ENCODE measurements at regions not wholly inside any gene's neighbourhood (a gene's known extent, or its start where the extent isn't known, plus 50 kb on each side); places are given as distances from the start of the nearest gene placed in this dataset.
A peak's percentile ranks its signal among the peaks of the same experiment; 100 is the strongest.

DNA sequence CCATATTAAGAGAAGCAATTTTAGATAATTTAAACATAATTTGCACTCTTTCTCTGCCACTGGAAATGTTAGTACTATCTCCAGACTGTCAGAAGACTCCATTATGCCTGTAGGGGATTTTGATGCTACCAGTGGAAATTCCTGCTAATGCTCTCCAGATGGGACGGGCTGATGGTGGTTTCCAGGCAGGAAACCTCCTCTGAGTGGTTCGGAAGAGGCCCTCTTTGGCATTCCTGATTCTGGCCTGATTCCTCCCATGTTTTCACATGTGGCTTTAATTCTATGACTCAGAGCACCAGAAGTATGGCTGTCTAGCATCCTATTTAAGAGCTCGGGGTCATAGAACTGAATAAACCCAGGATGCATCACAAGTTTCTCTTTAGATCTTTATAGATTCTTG is 70.9 kb upstream of the ST6GAL2 start:
- Histone ChIP-seq H3K27me3 (ENCODE audit: low read length) (no peaks in the 10 kb centered on the region), H3K9ac (ENCODE audit: low read length) (no peak overlapping the region), H3K4me1 (ENCODE audit: low read length) (peaks cover 23% of the 10 kb centered on the region), H2AFZ (ENCODE audit: low read length) (no peak overlapping the region), H3K4me2 (ENCODE audit: low read depth, low read length, poor library complexity, severe bottlenecking) (no peak overlapping the region), H3K27ac (ENCODE audit: low read length) (no peak overlapping the region), H3K79me2 (ENCODE audit: low read length) (no peaks in the 10 kb centered on the region), H3K36me3 (ENCODE audit: insufficient read depth, low read length) (no peaks in the 10 kb centered on the region), H3K4me3 (ENCODE audit: low read length) (no peak overlapping the region), H4K20me1 (ENCODE audit: insufficient read depth, low read depth, low read length) (no peaks in the 10 kb centered on the region; the same call in 1 of the 2 replicates), H3K9me2 (replicated peaks; ENCODE audit: insufficient read depth, low read length) (no peaks in the 10 kb centered on the region), H3K9me3 (ENCODE audit: low read length) (no peaks in the 10 kb centered on the region)
- DNase-seq: no peak

DNA sequence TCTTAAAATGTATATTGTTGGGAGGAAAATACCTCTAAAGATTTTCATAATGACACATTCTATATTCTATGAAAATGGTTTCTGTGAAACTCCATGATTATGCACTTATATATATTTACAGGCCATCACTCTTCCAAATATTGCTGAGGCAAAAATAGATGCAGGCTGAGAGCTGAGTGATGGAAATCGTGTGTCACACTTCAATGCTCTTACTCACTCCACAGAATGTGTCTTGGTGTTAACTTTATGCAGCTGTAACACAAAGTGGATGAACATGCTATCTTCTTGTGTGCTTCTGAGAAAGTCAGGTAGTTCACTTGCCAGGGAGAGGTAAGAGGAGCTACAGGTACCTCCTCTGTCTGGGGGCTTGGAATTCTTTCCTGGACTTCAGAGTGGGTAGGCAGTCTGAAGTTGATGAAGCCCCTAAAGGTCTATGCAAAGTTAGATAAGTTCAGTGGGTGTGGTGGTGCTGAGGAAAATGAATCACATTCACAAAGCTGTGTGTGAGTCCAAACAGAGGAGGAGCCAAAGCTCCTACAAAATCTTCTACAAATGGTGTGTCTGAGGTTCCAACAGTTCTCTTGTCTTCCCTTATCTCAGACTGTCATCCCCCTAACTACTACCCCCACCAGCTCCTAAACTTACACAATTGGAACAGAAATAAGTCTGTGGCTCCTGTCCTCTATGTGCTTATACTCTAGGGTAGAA is 74.2 kb upstream of the ST6GAL2 start:
- no peak overlapping the region for H3K4me2 ChIP-seq (ENCODE audit: low read depth, low read length, poor library complexity, severe bottlenecking)
- H2AFZ ChIP-seq (ENCODE audit: low read length): no peak overlapping the region
- no peaks in the 10 kb centered on the region for H3K79me2 ChIP-seq (ENCODE audit: low read length)
- H3K27me3 ChIP-seq (ENCODE audit: low read length): peaks cover 3% of the 10 kb centered on the region; the same call in 1 of the 2 replicates
- no peak for DNase-seq
- no peak overlapping the region for H3K4me3 ChIP-seq (ENCODE audit: low read length)
- H3K9ac ChIP-seq (ENCODE audit: low read length): no peak overlapping the region
- H3K9me2 ChIP-seq (replicated peaks; ENCODE audit: insufficient read depth, low read length): no peaks in the 10 kb centered on the region
- peaks cover 16% of the 10 kb centered on the region for H3K4me1 ChIP-seq (ENCODE audit: low read length)
- no peaks in the 10 kb centered on the region for H3K9me3 ChIP-seq (ENCODE audit: low read length)
- no peaks in the 10 kb centered on the region for H3K36me3 ChIP-seq (ENCODE audit: insufficient read depth, low read length)
- H4K20me1 ChIP-seq (ENCODE audit: insufficient read depth, low read depth, low read length): no peaks in the 10 kb centered on the region; the same call in 1 of the 2 replicates
- no peak overlapping the region for H3K27ac ChIP-seq (ENCODE audit: low read length)

DNA sequence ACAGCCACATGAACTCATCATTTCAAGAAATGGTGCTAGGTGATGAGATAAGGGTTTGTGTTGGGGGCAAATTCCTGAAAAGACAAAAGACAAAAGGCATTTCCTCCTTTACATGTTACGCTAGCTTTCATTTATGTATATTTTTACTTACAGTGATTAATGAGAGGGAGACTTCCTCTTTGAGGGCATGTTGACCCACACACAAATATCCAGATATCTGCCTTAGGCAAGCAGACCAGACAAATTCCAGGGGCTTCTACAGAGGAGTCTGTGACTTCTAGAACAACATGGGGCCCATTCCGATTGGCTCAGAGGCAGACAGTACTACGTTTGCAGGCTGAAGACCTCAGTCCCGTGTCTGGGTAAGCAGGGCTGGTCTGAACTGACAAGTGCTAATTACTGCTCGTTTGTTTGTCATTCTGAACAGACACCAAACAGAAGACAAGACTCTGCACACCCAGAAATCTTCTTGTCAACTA is 74.8 kb upstream of the ST6GAL2 start:
- Histone ChIP-seq H3K4me3 (ENCODE audit: low read length) (no peak overlapping the region), H3K9me3 (ENCODE audit: low read length) (no peaks in the 10 kb centered on the region), H3K27me3 (ENCODE audit: low read length) (peaks cover 3% of the 10 kb centered on the region; the same call in 1 of the 2 replicates), H3K9me2 (replicated peaks; ENCODE audit: insufficient read depth, low read length) (no peaks in the 10 kb centered on the region), H2AFZ (ENCODE audit: low read length) (no peak overlapping the region), H3K9ac (ENCODE audit: low read length) (no peak overlapping the region), H4K20me1 (ENCODE audit: insufficient read depth, low read depth, low read length) (no peaks in the 10 kb centered on the region; the same call in 1 of the 2 replicates), H3K36me3 (ENCODE audit: insufficient read depth, low read length) (no peaks in the 10 kb centered on the region), H3K27ac (ENCODE audit: low read length) (no peak overlapping the region), H3K4me2 (ENCODE audit: low read depth, low read length, poor library complexity, severe bottlenecking) (no peak overlapping the region), H3K4me1 (ENCODE audit: low read length) (peaks cover 16% of the 10 kb centered on the region), H3K79me2 (ENCODE audit: low read length) (no peaks in the 10 kb centered on the region)
- DNase-seq: peak; percentile 60

DNA sequence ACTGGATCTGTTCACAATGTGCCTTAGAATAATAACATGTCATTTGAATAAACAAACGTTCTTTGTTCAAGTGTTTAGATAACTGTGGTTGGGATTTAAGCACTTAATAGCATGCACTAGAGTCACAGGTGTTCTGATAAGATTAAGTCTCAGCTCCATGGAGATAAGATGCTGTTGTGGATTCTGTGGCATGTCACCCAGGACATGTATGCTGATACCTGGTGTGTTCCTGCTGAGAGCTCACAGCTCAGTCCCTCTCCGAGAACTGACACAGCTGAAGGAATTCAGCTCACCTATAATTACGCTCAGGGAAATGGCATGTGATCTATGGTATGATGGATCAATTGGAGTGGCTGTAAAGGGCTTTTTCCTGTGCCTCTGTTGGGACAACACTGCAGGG is 75.4 kb upstream of the ST6GAL2 start:
- Histone ChIP-seq H3K4me1 (ENCODE audit: low read length) (peaks cover 16% of the 10 kb centered on the region), H3K4me3 (ENCODE audit: low read length) (no peak overlapping the region)

DNA sequence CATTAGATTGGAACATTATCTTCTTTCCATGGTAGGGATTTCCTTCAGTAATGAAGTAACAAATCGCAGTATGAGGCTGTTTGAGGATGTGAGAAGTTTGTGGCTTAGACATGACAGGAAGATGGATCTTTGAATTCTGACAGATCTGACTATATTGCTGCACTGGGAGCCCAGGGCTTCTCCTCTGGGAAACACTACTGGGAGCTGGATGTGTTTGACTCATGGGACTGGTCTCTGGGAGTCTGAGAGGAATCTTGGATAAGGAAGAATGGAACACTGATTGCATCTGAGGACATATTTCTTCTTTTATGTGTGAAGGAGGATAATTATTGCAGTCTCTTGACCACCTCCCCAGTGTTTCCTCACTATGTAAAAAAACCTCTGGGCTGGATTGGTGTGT is 77.2 kb upstream of the ST6GAL2 start:
- no peak overlapping the region for H2AFZ ChIP-seq (ENCODE audit: low read length)
- no peaks in the 10 kb centered on the region for H3K9me3 ChIP-seq (ENCODE audit: low read length)
- no peaks in the 10 kb centered on the region; the same call in 1 of the 2 replicates for H4K20me1 ChIP-seq (ENCODE audit: insufficient read depth, low read depth, low read length)
- peaks cover 3% of the 10 kb centered on the region; the same call in 1 of the 2 replicates for H3K27me3 ChIP-seq (ENCODE audit: low read length)
- H3K79me2 ChIP-seq (ENCODE audit: low read length): no peaks in the 10 kb centered on the region
- no peak overlapping the region for H3K4me3 ChIP-seq (ENCODE audit: low read length)
- no peak overlapping the region for H3K9ac ChIP-seq (ENCODE audit: low read length)
- no peak overlapping the region for H3K27ac ChIP-seq (ENCODE audit: low read length)
- DNase-seq: no peak
- H3K4me1 ChIP-seq (ENCODE audit: low read length): peaks cover 16% of the 10 kb centered on the region
- no peak overlapping the region for H3K4me2 ChIP-seq (ENCODE audit: low read depth, low read length, poor library complexity, severe bottlenecking)
- H3K36me3 ChIP-seq (ENCODE audit: insufficient read depth, low read length): no peaks in the 10 kb centered on the region
- H3K9me2 ChIP-seq (replicated peaks; ENCODE audit: insufficient read depth, low read length): no peaks in the 10 kb centered on the region

More for the DNA sequence above, 75.4 kb upstream of the ST6GAL2 start:
- H3K9ac ChIP-seq (ENCODE audit: low read length): no peak overlapping the region
- no peaks in the 10 kb centered on the region for H3K36me3 ChIP-seq (ENCODE audit: insufficient read depth, low read length)
- H3K79me2 ChIP-seq (ENCODE audit: low read length): no peaks in the 10 kb centered on the region
- no peaks in the 10 kb centered on the region for H3K9me3 ChIP-seq (ENCODE audit: low read length)
- no peak overlapping the region for H3K4me2 ChIP-seq (ENCODE audit: low read depth, low read length, poor library complexity, severe bottlenecking)
- H3K9me2 ChIP-seq (replicated peaks; ENCODE audit: insufficient read depth, low read length): no peaks in the 10 kb centered on the region
- DNase-seq: no peak
- H4K20me1 ChIP-seq (ENCODE audit: insufficient read depth, low read depth, low read length): no peaks in the 10 kb centered on the region; the same call in 1 of the 2 replicates
- H3K27ac ChIP-seq (ENCODE audit: low read length): no peak overlapping the region
- H3K27me3 ChIP-seq (ENCODE audit: low read length): peaks cover 3% of the 10 kb centered on the region; the same call in 1 of the 2 replicates
- no peak overlapping the region for H2AFZ ChIP-seq (ENCODE audit: low read length)

DNA sequence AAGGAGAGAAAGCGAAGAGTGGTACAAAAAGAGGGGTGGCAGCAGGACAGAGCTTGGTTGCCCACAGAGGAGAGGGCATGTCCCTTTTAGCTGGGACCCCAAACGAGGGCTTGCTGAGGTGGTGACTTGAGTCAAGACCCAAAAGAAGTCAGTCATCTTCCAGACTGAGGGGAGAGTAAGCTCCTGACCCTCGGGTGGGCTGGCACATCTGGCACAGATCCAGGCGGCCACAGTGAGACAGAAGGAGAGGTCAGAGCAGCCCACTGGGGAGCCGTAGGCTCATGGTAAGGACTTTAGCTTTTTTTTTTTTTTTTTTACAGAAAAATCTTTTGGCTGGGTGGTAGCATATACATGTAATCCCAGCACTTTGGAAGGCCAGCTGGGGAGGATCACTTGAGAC is 77.9 kb upstream of the ST6GAL2 start:
- DNase-seq: no peak
- Histone ChIP-seq H3K4me3 (ENCODE audit: low read length) (no peak overlapping the region), H3K9me2 (replicated peaks; ENCODE audit: insufficient read depth, low read length) (no peaks in the 10 kb centered on the region), H3K9me3 (ENCODE audit: low read length) (no peaks in the 10 kb centered on the region), H3K4me1 (ENCODE audit: low read length) (peaks cover 16% of the 10 kb centered on the region), H3K9ac (ENCODE audit: low read length) (no peak overlapping the region), H3K79me2 (ENCODE audit: low read length) (no peaks in the 10 kb centered on the region), H2AFZ (ENCODE audit: low read length) (no peak overlapping the region), H3K4me2 (ENCODE audit: low read depth, low read length, poor library complexity, severe bottlenecking) (no peak overlapping the region), H3K36me3 (ENCODE audit: insufficient read depth, low read length) (no peaks in the 10 kb centered on the region), H3K27ac (ENCODE audit: low read length) (no peak overlapping the region), H4K20me1 (ENCODE audit: insufficient read depth, low read depth, low read length) (no peaks in the 10 kb centered on the region; the same call in 1 of the 2 replicates), H3K27me3 (ENCODE audit: low read length) (peaks cover 3% of the 10 kb centered on the region; the same call in 1 of the 2 replicates)

DNA sequence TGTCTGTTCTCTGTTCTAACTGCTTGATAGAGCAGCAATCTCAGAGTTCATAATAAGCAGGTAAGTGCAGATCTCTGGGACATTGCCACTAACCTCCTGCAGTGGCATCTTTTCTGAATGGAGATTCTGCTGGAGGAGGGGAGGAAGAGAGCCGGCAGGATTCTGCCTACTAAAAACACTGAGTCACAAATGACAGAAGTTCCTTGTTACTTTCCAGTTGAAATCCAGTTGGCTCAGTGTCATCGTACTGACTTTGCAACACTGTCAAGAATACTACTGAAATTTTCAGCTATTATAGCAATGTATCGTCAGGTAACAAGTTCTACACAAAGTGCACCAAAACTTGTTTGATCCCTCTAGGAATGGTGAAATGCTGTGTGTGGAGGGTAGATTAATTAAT is 79.6 kb upstream of the ST6GAL2 start:
- Histone ChIP-seq H3K36me3 (ENCODE audit: insufficient read depth, low read length) (no peaks in the 10 kb centered on the region), H2AFZ (ENCODE audit: low read length) (no peak overlapping the region), H3K4me1 (ENCODE audit: low read length) (peaks cover 8% of the 10 kb centered on the region), H3K4me3 (ENCODE audit: low read length) (no peak overlapping the region), H4K20me1 (ENCODE audit: insufficient read depth, low read depth, low read length) (no peaks in the 10 kb centered on the region), H3K27ac (ENCODE audit: low read length) (no peak overlapping the region), H3K4me2 (ENCODE audit: low read depth, low read length, poor library complexity, severe bottlenecking) (no peak overlapping the region), H3K9me2 (replicated peaks; ENCODE audit: insufficient read depth, low read length) (no peaks in the 10 kb centered on the region), H3K27me3 (ENCODE audit: low read length) (peaks cover 3% of the 10 kb centered on the region; the same call in 1 of the 2 replicates), H3K79me2 (ENCODE audit: low read length) (no peaks in the 10 kb centered on the region), H3K9me3 (ENCODE audit: low read length) (no peaks in the 10 kb centered on the region), H3K9ac (ENCODE audit: low read length) (no peak overlapping the region)
- DNase-seq: no peak

DNA sequence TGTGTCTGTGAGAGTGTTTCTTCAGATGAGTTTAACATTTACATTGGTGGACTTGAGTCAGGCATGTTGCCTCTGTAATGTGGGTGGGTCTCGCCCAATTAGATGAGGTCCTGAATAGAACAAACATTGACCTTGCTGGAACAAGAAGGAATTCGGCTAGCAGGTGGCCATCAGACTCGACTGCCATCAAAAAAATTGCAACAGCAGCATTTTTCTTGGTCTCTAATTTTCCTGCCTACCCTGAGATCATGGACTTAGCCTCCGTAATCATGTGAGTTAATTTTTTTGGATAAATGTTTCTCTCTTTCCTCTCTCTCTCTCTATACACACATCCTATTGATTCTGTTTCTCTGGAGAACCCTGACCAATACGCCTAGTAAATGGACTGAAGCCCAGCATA is 83.8 kb upstream of the ST6GAL2 start:
- H3K36me3 ChIP-seq (ENCODE audit: insufficient read depth, low read length): no peaks in the 10 kb centered on the region
- no peaks in the 10 kb centered on the region for H3K9me2 ChIP-seq (replicated peaks; ENCODE audit: insufficient read depth, low read length)
- H3K4me3 ChIP-seq (ENCODE audit: low read length): no peak overlapping the region
- H3K9ac ChIP-seq (ENCODE audit: low read length): no peak overlapping the region
- no peaks in the 10 kb centered on the region for H3K4me1 ChIP-seq (ENCODE audit: low read length)
- H2AFZ ChIP-seq (ENCODE audit: low read length): no peak overlapping the region
- no peak overlapping the region for H3K4me2 ChIP-seq (ENCODE audit: low read depth, low read length, poor library complexity, severe bottlenecking)
- no peaks in the 10 kb centered on the region for H3K9me3 ChIP-seq (ENCODE audit: low read length)
- no peaks in the 10 kb centered on the region for H4K20me1 ChIP-seq (ENCODE audit: insufficient read depth, low read depth, low read length)
- H3K27me3 ChIP-seq (ENCODE audit: low read length): no peaks in the 10 kb centered on the region
- H3K27ac ChIP-seq (ENCODE audit: low read length): no peak overlapping the region
- no peaks in the 10 kb centered on the region for H3K79me2 ChIP-seq (ENCODE audit: low read length)
- no peak for DNase-seq

Data from Karpas-422 (cell line).